ENCODE measurements at regions not wholly inside any gene's neighbourhood (a gene's known extent, or its start where the extent isn't known, plus 50 kb on each side); places are given as distances from the start of the nearest gene placed in this dataset.

GRCh38 chr5:173832386-173832785 lies 55.8 kb upstream of the CPEB4 start:
- no peak for DNase-seq (ENCODE audit: low read depth)
- no peak for TF ChIP-seq CTCF (IDR thresholded peaks at IDR 0.05; ENCODE audit: insufficient read depth, low read length)
- H3K4me3 ChIP-seq (ENCODE audit: low read depth, low read length) = no peak overlapping the region

DNA sequence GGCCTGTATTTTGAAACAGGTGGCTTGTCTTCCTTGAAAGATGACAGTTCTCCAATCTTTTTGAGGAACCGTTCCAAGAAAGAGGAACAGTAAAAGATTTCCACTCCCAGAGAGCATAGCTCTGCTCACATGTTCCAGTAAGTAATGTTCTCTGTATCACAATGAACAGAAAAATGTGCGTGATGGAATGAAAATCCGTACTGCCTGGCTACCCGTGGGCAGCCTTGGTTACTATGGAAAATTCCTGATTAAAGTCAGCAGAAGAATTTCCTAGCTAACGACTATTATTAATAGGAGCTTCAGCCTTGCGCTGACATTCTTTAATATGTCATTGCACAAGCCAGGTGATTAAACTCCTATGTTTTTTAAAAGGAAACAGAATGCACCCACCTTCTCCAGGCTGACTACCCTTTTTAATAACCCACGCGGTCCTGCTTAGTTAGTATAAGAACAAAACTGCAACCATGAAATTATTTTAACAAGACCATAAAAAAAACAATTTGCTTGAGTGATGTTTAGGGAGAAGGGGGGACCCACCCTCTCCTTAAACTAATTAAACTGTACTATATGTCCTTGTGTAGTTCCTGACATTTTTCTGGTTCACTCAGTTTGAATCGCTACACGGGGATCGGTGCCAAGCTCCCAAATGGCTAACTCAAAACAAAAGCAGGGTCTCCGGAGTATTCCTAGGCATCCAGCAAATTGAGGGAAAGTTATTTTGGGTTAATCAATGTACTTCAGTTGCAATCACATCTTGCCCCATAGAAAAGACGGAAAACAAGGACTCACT lies 54.8 kb upstream of the CPEB4 start:
- H3K4me3 ChIP-seq (ENCODE audit: low read depth, low read length) = no peak overlapping the region
- TF ChIP-seq CTCF (IDR thresholded peaks at IDR 0.05; ENCODE audit: insufficient read depth, low read length) = no peak
- DNase-seq (ENCODE audit: low read depth) = peak; percentile 23

GRCh38 chr5:173834071-173834771 lies 53.9 kb upstream of the CPEB4 start:
- no peak for TF ChIP-seq CTCF (IDR thresholded peaks at IDR 0.05; ENCODE audit: insufficient read depth, low read length)
- no peak for DNase-seq (ENCODE audit: low read depth)
- H3K4me3 ChIP-seq (ENCODE audit: low read depth, low read length) = no peak overlapping the region

GRCh38 chr5:173835131-173835530 lies 53.0 kb upstream of the CPEB4 start:
- no peak for TF ChIP-seq CTCF (IDR thresholded peaks at IDR 0.05; ENCODE audit: insufficient read depth, low read length)
- DNase-seq (ENCODE audit: low read depth) = no peak
- no peak overlapping the region for H3K4me3 ChIP-seq (ENCODE audit: low read depth, low read length)

GRCh38 chr5:173835661-173836060 lies 52.5 kb upstream of the CPEB4 start:
- no peak overlapping the region for H3K4me3 ChIP-seq (ENCODE audit: low read depth, low read length)
- no peak for TF ChIP-seq CTCF (IDR thresholded peaks at IDR 0.05; ENCODE audit: insufficient read depth, low read length)
- no peak for DNase-seq (ENCODE audit: low read depth)

- TF ChIP-seq CTCF (IDR thresholded peaks at IDR 0.05; ENCODE audit: insufficient read depth, low read length) = no peak
- H3K4me3 ChIP-seq (ENCODE audit: low read depth, low read length) = no peak overlapping the region
- DNase-seq (ENCODE audit: low read depth) = no peak
Measured at GRCh38 chr5:173837654-173838053, 50.5 kb upstream of the CPEB4 start.
